22Rv1 (cell line): ENCODE measurements at regions not wholly inside any gene's neighbourhood (a gene's known extent, or its start where the extent isn't known, plus 50 kb on each side); places are given as distances from the start of the nearest gene placed in this dataset.

Source experiments
- CTCF ChIP-seq: fragments of 450-650 bp; IDR thresholded peaks from 2 replicates; pipeline ENCODE4 v1.5.1; 2017; ENCODE audit warnings: mild to moderate bottlenecking
- ZFX ChIP-seq: fragments of 450-650 bp; IDR thresholded peaks from 2 replicates; pipeline ENCODE4 v1.6.1; 2017; ENCODE audit warnings: antibody characterized with exemption, borderline replicate concordance

GRCh38 chr6:168371185-168371584 is 51.6 kb upstream of the DACT2 start:
- TF ChIP-seq CTCF (no peak), ZFX (no peak)
